Hepatocyte (in vitro differentiated cells): ENCODE measurements at regions not wholly inside any gene's neighbourhood (a gene's known extent, or its start where the extent isn't known, plus 50 kb on each side); places are given as distances from the start of the nearest gene placed in this dataset.

ENCODE experiments used
- CTCF ChIP-seq: fragments of 200-600 bp; sonication (generic); IDR thresholded peaks from 2 replicates; pipeline ENCODE4 v1.5.1; 2016; ENCODE audit warnings: antibody characterized with exemption, mild to moderate bottlenecking; ENCODE audit not compliant: poor library complexity
- EZH2 ChIP-seq: fragments of 200-600 bp; sonication (generic); IDR thresholded peaks from 2 replicates; pipeline ENCODE4 v1.6.1; 2016; ENCODE audit warnings: antibody characterized with exemption, mild to moderate bottlenecking, borderline replicate concordance
- EZH2phosphoT487 ChIP-seq: fragments of 200-600 bp; sonication (generic); IDR thresholded peaks from one replicate; pipeline ENCODE4 v1.6.1; 2018; ENCODE audit warnings: antibody characterized with exemption, mild to moderate bottlenecking, low read depth, moderate library complexity; ENCODE audit not compliant: unreplicated experiment, severe bottlenecking

- TF ChIP-seq CTCF (no peak), EZH2 (no peak), EZH2phosphoT487 (no peak)
Measured at GRCh38 chr9:129423216-129423615, 197.7 kb downstream of the C9orf50 start.
